Esophagus muscularis mucosa (tissue), 4 donors: ENCODE measurements at regions not wholly inside any gene's neighbourhood (a gene's known extent, or its start where the extent isn't known, plus 50 kb on each side); places are given as distances from the start of the nearest gene placed in this dataset.

Experiments
- DNase-seq: peaks from one replicate; pipeline ENCODE4 v3.0.0-alpha.2; 2017; ENCODE audit errors: extremely low spot score
- H3K27ac ChIP-seq, 4 donors: fragments of 200-600 bp; sonication (generic); replicated peaks in 1 of 4; 1 replicate in 3 of 4; 2 replicates in 1 of 4; pipeline ENCODE4 v1.5.1; 2016 to 2019; ENCODE audit warnings: mild to moderate bottlenecking in 1 of 4
- H3K27me3 ChIP-seq, 4 donors: fragments of 200-600 bp; sonication (generic); one replicate each; pipeline versions ENCODE4 v1.5.1 to v1.6.0; 2016 to 2019
- H3K36me3 ChIP-seq, 4 donors: fragments of 200-600 bp; sonication (generic); one replicate each; pipeline ENCODE4 v1.5.1; 2016 to 2019
- H3K4me1 ChIP-seq, 4 donors: fragments of 200-600 bp; sonication (generic); one replicate each; pipeline ENCODE4 v1.5.1; 2016 to 2019
- H3K4me3 ChIP-seq, 4 donors: fragments of 200-600 bp; sonication (generic); 1 replicate in 2 of 4; 2 replicates in 2 of 4; pipeline ENCODE4 v1.5.1; 2016 to 2019; ENCODE audit warnings: mild to moderate bottlenecking in 4 of 4, moderate library complexity in 1 of 4
- H3K9me3 ChIP-seq, 4 donors: fragments of 200-600 bp; sonication (generic); 1 replicate in 3 of 4; 2 replicates in 1 of 4; pipeline ENCODE4 v1.5.1; 2016 to 2019
- EP300 ChIP-seq: sonication (generic); formaldehyde crosslinking; IDR thresholded peaks from one replicate; pipeline ENCODE4 v1.6.1; 2017; ENCODE audit warnings: antibody characterized with exemption
- POLR2A ChIP-seq: fragments of 450-650 bp; IDR thresholded peaks from one replicate; pipeline ENCODE4 v1.6.1; 2017; ENCODE audit warnings: antibody characterized with exemption, moderate library complexity, mild to moderate bottlenecking, low read depth
- POLR2AphosphoS5 ChIP-seq, 2 donors: sonication (generic); formaldehyde crosslinking; IDR thresholded peaks; one replicate each; pipeline ENCODE4 v1.6.1; 2017; ENCODE audit warnings: antibody characterized with exemption in 2 of 2
- WGBS: methylation state at CpG from one replicate; pipeline ENCODE4 v1.1.5; 2018; 5-methylcytosine and 5-hydroxymethylcytosine counted together
- intact Hi-C: fragments of 100-400 bp; cut with DNase I; formaldehyde crosslinking; loops from one replicate; pipeline ENCODE4 v1.15.1; 2023
- TF ChIP-seq, protein P1 (sequence below), 3 experiments: fragments of 200-600 bp in 2 of 3; fragments of 450-650 bp in 1 of 3; sonication (generic) in 2 of 3; IDR thresholded peaks; one replicate each; pipeline ENCODE4 v1.5.1; 2017 to 2019; ENCODE audit warnings: antibody characterized with exemption in 3 of 3, mild to moderate bottlenecking in 2 of 3, moderate library complexity in 1 of 3

DNA sequence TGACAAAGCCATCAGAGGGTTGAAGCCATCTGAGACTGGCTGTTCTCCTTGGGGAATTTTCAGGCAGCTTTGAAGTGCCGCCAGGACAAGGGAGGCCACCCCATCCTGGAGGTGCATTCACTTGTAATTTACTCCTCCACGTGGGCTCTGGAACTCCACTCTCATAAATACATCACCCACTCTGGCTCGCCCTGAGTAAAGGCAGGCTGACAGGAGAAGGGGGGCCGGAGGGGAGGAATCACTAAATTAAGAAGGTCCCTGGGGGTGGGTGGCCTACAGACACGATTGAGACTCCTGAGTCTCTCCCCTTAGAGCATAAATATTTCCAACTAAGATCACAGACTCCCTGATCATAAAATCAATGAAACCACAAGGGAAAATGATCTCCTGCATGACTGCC, 56.3 kb upstream of the HNF1B start:
- 49% methylated on average over 5 of the region's 5 CpGs for WGBS
- H3K4me3 ChIP-seq, result no peak overlapping the region
- peaks cover 0 to 2% (median 0%) of the 10 kb centered on the region in 4 donors for H3K4me1 ChIP-seq
- no peaks in the 10 kb centered on the region for H3K36me3 ChIP-seq
- TF ChIP-seq POLR2AphosphoS5 (IDR thresholded peaks at IDR 0.05) (no peak), POLR2A (no peak), EP300 (no peak)
- TF ChIP-seq, protein P1, sequence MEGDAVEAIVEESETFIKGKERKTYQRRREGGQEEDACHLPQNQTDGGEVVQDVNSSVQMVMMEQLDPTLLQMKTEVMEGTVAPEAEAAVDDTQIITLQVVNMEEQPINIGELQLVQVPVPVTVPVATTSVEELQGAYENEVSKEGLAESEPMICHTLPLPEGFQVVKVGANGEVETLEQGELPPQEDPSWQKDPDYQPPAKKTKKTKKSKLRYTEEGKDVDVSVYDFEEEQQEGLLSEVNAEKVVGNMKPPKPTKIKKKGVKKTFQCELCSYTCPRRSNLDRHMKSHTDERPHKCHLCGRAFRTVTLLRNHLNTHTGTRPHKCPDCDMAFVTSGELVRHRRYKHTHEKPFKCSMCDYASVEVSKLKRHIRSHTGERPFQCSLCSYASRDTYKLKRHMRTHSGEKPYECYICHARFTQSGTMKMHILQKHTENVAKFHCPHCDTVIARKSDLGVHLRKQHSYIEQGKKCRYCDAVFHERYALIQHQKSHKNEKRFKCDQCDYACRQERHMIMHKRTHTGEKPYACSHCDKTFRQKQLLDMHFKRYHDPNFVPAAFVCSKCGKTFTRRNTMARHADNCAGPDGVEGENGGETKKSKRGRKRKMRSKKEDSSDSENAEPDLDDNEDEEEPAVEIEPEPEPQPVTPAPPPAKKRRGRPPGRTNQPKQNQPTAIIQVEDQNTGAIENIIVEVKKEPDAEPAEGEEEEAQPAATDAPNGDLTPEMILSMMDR (IDR thresholded peaks at IDR 0.05), result no peak
- H3K9me3 ChIP-seq, result no peaks in the 10 kb centered on the region
- H3K27ac ChIP-seq, result no peak overlapping the region
- intact Hi-C loops, result no loop called here
- H3K27me3 ChIP-seq, result peaks cover 0 to 21% (median 0%) of the 10 kb centered on the region in 4 donors
- DNase-seq, result no peak

DNA sequence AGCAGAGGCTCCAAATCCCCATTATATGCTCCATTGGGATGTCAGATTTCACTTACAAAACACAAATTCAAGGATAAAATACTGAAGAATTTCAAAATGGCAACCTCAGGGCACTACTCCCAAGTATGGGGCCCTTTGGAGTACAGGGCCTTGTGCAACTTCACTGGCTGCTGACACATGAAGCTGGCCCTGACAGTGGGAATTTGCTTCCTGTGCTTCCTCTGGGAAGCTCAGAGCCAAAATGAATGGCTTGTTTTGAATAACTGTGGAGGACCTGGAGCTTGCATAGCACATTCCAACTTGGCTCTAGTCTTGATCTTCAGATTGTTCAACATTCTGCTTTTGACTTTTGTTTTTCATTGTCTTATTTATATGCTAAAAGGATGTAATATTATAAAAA, 52.3 kb upstream of the HNF1B start:
- no peak for DNase-seq
- H3K27me3 ChIP-seq, result peaks cover 0 to 40% (median 0%) of the 10 kb centered on the region in 4 donors
- H3K36me3 ChIP-seq, result no peaks in the 10 kb centered on the region
- no peaks in the 10 kb centered on the region for H3K9me3 ChIP-seq
- TF ChIP-seq EP300 (no peak), POLR2A (no peak), POLR2AphosphoS5 (IDR thresholded peaks at IDR 0.05) (no peak)
- TF ChIP-seq, protein P1 (IDR thresholded peaks at IDR 0.05), result no peak
- no peak overlapping the region for H3K27ac ChIP-seq
- no peaks in the 10 kb centered on the region for H3K4me1 ChIP-seq
- no peak overlapping the region for H3K4me3 ChIP-seq
- intact Hi-C loops, result no loop called here

DNA sequence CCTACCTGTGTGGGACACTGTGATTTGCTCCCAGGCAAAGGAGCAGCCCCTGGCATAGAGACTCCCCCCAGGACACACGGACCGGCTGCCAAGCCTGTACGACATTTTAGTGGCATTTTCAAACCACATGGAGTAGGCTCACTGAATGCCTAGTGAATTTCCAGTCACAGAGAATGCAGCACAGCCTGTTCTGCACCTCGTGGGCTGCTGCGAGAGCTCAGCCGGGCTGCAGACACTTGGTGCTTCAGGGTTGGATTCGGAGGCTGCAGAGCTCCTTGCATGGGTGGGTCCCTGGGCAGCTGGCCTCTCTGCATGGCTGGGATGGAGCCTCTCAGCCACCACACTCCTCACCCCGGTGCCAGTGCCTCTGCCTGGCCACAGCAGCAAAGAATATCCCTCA, 51.2 kb upstream of the HNF1B start:
- no peak for DNase-seq
- H3K27ac ChIP-seq, result no peak overlapping the region
- intact Hi-C loops, result no loop called here
- no peaks in the 10 kb centered on the region for H3K36me3 ChIP-seq
- H3K27me3 ChIP-seq, result peaks cover 0 to 51% (median 0%) of the 10 kb centered on the region in 4 donors
- H3K4me3 ChIP-seq, result no peak overlapping the region
- H3K4me1 ChIP-seq, result no peaks in the 10 kb centered on the region
- no peak for TF ChIP-seq POLR2A
- TF ChIP-seq EP300, result no peak
- no peak for TF ChIP-seq POLR2AphosphoS5 (IDR thresholded peaks at IDR 0.05)
- TF ChIP-seq, protein P1 (IDR thresholded peaks at IDR 0.05), result no peak
- H3K9me3 ChIP-seq, result no peaks in the 10 kb centered on the region
- 85% methylated on average over 6 of the region's 8 CpGs for WGBS
